ENCODE measurements at regions not wholly inside any gene's neighbourhood (a gene's known extent, or its start where the extent isn't known, plus 50 kb on each side); places are given as distances from the start of the nearest gene placed in this dataset.

GRCh38 chr12:111239235-111239634 lies 129.7 kb downstream of the PHETA1 start:
- TF ChIP-seq, protein P1, sequence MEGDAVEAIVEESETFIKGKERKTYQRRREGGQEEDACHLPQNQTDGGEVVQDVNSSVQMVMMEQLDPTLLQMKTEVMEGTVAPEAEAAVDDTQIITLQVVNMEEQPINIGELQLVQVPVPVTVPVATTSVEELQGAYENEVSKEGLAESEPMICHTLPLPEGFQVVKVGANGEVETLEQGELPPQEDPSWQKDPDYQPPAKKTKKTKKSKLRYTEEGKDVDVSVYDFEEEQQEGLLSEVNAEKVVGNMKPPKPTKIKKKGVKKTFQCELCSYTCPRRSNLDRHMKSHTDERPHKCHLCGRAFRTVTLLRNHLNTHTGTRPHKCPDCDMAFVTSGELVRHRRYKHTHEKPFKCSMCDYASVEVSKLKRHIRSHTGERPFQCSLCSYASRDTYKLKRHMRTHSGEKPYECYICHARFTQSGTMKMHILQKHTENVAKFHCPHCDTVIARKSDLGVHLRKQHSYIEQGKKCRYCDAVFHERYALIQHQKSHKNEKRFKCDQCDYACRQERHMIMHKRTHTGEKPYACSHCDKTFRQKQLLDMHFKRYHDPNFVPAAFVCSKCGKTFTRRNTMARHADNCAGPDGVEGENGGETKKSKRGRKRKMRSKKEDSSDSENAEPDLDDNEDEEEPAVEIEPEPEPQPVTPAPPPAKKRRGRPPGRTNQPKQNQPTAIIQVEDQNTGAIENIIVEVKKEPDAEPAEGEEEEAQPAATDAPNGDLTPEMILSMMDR (IDR thresholded peaks at IDR 0.05; ENCODE audit: insufficient read depth, low read length) = no peak
- TF ChIP-seq POLR2AphosphoS5 (IDR thresholded peaks at IDR 0.05; ENCODE audit: low read depth) (no peak), GABPA (IDR thresholded peaks at IDR 0.05; ENCODE audit: low read depth) (no peak), REST (IDR thresholded peaks at IDR 0.05; ENCODE audit: insufficient replicate concordance, low read depth) (no peak), SPI1 (IDR thresholded peaks at IDR 0.05; ENCODE audit: borderline replicate concordance, low read depth) (no peak)

Data from HL-60 (cell line).